ENCODE measurements at regions not wholly inside any gene's neighbourhood (a gene's known extent, or its start where the extent isn't known, plus 50 kb on each side); places are given as distances from the start of the nearest gene placed in this dataset.

DNA sequence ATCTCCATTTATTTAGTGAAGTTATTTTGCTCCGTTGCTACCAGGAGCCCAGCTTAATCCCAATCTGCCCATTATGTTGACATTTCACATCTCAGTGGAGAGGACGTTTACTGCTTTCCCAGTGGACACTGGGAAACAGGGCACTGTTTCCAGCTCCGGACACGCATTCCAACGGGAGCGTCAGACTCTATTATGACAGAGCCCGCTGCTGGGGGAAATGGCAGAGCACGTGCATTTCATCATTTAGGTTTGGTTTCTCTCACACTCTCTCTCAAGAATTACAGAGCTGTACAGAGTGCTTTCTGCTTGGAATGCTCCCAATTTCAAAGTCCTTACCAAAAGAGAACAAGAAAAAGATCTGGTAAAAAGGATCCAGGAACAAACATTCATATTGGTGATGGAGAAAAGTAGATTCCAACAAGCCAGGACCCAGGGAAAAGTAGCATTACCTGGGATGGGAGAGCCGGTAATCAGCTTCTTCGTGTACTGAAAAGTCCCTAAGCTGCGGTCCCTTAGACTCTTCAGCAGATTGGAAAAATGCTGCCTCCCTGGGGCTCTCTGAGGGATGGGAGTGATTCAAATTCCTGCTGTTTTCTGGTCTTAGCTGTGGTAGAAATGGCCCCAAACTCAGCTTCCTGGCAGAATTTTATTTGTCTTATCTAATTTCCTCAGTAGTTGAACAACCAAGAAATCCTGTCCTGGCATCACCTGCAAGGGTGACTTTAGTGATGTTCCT lies 136.0 kb upstream of the THBS1 start:
- no peak for DNase-seq

DNA sequence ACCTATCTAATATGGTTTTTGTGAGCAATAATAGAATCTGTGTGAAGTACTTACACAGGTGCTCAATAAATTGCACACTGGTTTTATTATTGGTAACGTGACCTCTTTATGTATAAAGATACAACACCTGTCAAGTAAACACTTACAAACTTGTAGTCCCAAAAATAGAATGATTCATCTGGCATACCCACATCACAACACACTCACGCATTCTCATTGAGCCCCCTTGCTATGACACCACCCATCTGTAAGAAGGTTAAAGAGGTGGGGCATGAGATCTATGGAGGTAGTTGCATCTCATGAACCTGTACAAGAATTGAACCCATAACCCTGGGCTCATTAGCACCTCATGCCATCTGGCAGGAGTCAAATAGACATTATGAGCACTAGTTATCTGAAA lies 134.9 kb upstream of the THBS1 start:
- DNase-seq, result no peak

GRCh38 chr15:39447346-39447745 lies 133.5 kb upstream of the THBS1 start:
- DNase-seq, result no peak

DNA sequence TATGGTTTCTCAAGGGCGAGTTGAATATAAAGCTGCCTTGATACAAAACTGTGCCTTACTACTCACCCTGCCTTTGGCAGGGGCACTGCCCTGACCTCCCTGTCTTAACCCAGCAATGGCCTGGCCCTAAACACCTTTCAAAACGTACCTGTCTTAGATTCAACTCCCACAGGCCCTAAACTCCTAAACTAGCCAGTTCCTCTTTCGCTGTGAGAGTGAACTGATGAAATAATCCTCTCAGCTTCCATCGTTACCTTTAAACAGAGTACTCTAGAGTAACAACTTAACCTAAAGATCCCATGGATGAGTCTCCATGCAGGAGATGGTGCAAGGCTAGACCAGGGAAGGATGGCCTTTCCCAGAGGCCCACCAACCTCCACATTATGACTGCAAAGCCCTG lies 133.0 kb upstream of the THBS1 start:
- DNase-seq, result no peak

DNA sequence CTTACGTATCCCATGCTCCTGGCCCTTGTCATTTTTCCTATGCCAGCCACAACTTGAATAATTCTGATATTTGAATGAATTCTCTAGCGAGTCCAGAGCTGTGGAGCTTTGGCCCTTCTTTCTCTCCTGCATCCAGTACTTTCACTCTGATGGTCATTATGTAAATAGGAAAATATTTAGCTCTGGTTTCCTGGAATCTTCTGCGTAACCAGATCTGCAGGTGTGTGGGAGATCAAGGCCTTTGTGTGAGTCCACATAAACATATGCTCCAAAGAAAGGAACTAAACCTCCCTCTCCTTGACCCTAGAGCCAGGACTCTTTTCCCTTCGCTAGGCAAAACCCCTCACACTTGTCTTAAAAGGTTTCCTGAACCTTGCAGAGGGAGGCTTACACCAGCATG lies 132.5 kb upstream of the THBS1 start:
- DNase-seq, result no peak

- DNase-seq, result no peak
These were observed 129.7 kb upstream of the THBS1 start for GRCh38 chr15:39451121-39451688.

GRCh38 chr15:39451871-39452270 lies 129.0 kb upstream of the THBS1 start:
- DNase-seq, result no peak

DNA sequence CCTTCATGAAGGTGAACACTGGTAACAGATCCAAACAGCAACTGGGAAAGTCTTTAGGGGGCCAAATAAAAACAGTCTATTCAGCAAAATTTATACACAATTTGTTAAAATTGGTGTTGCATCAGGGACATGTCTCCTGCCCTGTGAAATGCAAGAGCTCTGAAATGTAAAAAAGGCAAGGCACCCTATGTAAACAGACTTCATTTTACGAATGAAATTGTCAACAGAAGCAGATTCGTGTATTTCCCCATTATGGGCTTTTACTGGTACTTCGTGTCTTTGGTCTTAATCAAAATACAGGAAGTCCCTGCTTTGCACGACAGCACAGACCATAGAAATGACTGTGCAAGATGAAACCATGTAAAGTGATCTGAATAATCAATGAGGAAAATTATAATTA lies 127.3 kb upstream of the THBS1 start:
- no peak for DNase-seq

DNA sequence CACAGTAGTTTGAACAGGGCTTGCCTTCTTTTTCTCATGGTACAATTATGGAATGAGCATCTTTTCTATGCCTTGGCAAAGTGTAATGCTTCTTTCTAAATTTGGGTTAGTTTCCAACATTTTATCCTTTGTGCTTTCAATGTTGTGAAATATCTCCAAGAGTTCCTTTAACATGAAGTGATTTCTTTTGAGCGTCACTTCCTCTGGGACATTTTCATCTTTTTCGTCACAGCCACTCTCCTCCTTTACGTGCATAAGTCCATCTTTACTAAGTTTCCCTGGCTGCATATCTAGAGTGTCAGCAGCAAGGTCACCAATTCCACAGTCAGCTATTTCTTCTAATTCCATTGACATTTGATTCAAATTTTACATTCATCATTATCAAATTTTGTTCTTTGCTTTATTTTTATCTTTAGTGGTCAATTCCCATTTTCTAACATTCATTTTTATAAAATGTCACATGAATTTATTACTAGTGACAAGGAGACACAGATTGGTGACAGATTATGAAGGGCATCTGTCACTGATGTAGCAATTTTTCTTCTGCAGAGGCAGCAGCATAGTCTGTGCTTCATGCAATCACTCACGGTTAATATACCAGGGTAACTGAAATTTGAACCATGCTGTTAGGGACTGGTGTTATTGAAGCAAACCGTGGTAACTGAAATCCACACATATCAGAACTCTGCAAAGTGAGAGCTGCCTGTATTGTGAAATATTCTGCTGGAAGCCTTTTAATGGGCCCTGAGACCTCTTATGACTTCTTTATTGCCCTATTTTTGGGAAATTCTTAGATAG lies 126.5 kb upstream of the THBS1 start:
- DNase-seq, result no peak

DNA sequence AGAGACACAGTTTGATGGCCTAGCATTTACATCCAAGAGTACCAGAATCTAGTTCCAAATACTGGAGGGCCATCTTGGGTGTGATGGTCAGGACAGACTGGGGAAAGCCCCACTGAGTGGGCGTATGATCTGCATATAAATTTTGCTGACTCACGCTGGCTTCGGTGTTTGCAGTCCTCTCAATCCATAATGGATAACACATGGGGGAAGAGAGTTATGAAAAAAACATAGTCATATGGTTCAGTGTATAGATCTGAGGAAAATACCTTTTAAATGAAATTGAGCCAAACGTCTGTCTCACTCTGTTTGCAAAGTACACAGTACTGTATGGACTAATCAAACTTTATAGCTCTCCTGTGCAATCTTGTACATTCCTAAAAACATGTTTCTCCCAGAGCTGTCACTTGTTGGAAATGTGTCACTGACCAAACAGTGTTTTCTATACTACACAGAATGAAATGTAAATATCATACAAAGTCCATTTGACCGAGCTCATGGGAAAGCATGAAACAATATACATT lies 125.3 kb upstream of the THBS1 start:
- no peak for DNase-seq

- no peak for DNase-seq
These were observed 124.7 kb upstream of the THBS1 start for GRCh38 chr15:39456159-39456558.

DNA sequence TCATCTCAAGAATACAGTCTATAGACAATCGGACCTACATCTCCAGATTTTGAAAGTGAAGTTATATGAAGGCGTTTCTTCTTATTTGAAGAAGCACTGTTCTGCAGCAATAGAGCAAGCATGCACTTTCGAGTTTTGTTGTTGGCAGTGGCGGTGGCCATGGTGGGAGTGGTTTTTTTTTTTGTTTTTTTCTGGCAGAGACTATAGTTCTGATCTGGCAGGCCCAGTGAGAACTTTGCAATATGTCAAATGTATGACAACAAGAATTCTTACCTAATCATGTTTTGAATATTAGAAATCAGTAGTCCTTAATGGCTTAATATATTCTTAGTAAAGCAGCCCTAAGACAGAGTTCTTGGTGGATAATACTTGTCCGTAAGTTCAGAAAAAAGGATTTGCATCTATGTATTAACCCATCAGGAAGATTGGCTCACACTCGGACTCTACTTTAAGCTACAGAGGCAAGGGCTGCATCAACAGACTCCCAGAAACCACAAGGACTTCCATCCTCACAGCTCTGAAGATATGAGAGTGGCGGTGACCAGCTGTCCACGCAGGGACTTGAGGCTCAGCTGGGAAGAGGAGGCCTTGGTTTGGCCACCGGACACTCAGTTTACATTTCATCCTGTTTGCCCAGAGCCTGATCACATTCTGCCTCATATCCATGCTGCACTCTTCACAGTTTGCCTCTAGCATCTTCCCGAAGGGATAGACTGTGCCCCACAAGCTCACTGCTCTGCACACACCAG lies 124.1 kb upstream of the THBS1 start:
- DNase-seq, result no peak

- DNase-seq, result no peak
These were observed 122.7 kb upstream of the THBS1 start for GRCh38 chr15:39458131-39458530.

- DNase-seq, result no peak
These were observed 121.3 kb upstream of the THBS1 start for GRCh38 chr15:39459548-39459947.

- DNase-seq, result no peak
These were observed 120.1 kb upstream of the THBS1 start for GRCh38 chr15:39460748-39461147.

DNA sequence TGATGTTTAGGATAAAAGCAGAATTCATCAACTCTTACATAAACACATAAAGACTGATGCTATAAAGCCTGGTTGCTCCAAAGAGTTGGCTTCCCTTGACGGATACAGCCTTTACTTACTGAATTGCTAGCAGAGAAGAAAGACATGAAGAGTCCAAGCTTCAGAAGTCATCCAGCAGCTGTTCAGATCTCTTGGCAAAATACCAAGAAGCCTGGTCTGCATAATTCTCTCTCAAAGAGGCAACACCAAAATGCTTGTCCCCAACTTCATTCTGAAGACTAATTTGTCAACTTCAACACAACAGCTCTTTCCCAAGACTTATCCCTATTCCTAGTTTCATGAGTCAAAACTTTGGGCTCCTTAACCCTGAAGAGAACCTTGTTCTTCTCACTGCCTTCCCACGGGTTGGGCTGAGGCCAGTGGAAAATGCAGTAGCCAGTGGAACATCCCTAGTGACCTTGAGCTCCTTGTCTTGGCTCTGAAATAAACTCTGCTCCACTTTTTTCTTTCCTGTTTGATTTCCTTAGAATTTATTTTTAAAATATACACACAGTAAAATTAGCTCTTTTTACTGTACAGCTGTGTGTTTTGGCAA lies 119.2 kb upstream of the THBS1 start:
- DNase-seq, result no peak

DNA sequence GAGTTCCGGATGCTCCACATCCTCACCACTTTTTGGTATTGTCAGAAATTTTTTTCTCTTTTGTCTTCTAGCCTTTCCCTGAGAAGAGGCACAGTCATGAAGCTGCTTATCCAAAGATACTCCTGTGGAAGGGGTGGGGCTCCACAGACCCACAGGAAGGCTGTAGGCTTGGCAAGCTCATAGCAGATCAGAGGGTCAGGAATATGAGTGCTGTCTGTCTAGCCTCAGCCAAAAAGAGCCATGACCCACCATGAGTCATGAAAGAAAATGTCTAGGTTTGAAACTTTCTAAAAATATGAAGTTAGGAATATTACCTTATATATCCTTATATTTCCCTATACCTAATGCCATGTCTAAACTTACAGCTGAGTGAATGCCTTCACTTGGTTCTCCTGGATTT lies 118.2 kb upstream of the THBS1 start:
- no peak for DNase-seq

DNA sequence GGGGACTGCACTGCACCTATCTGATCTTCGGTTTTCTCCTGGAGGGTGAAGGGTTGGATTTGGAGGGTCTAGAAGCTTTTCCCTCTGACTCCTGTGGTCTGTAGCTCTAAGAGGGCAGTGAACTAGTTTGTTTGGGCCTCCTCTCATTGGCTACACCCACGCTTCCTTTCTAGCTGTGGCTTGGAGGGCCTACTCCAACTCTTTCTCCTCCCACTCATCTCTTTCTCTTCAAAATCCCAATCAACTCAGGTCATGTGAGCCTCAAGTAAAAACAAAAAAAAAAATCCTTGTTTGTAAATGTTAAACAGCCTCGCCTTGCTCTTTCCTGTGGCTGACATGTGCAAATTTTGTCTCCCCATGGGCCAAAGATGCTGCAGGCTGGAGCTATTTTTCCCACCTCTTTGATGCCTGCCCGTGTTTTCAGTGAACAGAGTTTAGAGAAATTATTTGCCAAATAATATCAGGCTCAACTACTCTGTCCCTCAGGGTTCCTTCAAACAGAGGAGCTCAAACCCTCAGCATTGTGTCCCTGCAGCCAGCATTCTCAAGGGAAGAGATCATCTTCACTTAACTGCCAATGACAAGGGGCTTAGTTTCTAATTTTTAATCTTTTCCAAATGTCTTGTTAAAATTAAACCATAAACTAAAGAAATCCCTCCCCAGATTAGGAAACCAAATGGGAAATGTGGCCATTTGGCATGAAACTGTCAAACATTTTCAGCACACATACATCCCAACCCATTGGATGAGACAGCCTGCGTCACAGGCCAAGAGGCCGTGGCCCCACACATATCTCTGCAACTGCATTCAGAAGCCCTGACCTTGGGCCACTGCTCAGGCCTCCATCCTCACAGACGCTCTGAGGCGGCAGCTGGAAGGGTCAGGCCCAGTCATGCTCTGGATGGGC lies 114.8 kb upstream of the THBS1 start:
- DNase-seq, result no peak

- no peak for DNase-seq
These were observed 114.2 kb upstream of the THBS1 start for GRCh38 chr15:39466750-39467105.

- DNase-seq, result no peak
These were observed 112.5 kb upstream of the THBS1 start for GRCh38 chr15:39468331-39468730.

GRCh38 chr15:39468828-39469227 lies 112.1 kb upstream of the THBS1 start:
- no peak for DNase-seq
